CD4-positive, alpha-beta T cell treated with Interleukin-17A for 1 hour (primary cell): ENCODE measurements at regions not wholly inside any gene's neighbourhood (a gene's known extent, or its start where the extent isn't known, plus 50 kb on each side); places are given as distances from the start of the nearest gene placed in this dataset.
"Not testable (repeated sequence)": the region's sequence is repeated elsewhere in the genome, so short reads cannot be mapped to it uniquely, and the experiment has no call there.

Experiments
- DNase-seq: peaks from one replicate; pipeline ENCODE4 v3.0.0-alpha.2; 2020

DNA sequence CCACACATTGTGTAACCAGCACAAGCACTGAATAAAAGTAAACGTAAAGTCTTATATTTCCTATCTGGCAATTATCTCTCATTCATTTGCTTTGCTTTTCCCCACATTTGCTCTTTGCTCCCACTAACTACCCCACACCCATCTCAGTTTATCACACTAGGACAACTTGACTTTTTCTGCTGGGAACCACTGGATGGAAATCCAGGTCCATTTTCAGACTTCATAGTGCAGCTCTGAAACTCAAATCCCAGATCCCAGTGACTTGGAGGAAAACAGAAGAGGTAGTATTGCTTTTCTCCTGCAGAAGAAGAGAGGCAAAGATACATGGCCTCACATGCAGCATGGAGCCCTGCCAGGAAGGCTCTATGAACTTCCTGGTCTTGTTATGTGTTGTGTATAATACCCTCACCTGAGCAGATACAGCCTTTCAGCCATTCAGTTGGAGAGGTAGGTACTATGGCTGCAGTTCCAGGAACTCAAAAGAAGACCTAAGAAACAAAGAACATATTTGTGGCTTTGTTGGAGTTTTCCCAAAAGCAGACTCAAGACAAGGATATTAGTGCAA lies 90.0 kb upstream of the NIPBL start:
- no peak for DNase-seq

DNA sequence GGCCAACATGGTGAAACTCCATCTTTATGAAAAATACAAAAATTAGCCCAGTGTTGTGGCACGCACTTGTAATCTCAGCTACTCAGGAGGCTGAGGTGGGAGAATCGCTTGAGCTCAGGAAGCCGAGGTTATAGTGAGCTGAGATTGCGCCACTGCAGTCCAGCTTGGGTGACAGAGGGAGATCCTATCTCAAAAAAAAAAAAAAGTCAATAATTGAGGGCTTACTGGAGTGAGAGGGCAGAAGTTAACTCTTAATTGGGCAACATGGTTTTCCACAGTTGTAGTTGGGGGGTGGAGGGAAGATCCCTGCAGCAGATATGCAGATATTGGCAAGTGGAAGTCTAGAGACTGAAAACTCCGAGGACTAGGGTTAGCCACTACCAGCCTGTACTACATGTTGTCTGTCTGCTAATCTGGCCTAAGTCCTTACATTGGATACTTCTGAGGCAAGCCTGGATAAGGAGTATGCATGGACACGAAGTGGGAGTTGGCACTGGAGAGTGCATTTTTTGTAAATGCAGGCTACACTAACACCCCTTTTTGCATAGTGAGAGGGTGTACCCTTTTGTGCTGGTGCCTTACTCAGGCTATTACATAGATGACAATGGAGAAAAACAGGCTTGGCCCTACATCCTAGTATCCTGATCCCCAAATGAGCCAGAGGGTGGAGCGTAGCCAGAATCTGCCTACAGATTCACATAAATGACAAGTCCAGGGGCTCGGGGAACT lies 89.0 kb upstream of the NIPBL start:
- DNase-seq, result no peak

DNA sequence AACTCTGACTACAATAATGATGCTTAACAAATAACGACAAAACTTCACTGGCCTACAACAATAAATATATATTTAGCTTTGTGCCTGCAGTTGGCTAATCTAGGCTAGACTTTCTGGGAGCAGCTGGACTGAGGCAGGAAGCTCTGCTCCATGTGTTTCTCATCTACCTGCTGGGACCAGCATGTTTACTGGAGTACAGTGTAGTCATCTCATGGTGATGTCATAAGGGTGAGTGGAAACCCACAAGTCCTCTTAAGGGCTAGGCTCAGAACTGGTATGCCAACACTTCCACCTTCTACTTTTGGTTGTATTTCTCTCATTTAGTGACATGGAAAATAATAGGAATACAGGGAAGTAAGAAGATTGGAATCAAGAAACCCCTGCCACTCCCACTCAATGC lies 85.7 kb upstream of the NIPBL start:
- DNase-seq, result no peak

DNA sequence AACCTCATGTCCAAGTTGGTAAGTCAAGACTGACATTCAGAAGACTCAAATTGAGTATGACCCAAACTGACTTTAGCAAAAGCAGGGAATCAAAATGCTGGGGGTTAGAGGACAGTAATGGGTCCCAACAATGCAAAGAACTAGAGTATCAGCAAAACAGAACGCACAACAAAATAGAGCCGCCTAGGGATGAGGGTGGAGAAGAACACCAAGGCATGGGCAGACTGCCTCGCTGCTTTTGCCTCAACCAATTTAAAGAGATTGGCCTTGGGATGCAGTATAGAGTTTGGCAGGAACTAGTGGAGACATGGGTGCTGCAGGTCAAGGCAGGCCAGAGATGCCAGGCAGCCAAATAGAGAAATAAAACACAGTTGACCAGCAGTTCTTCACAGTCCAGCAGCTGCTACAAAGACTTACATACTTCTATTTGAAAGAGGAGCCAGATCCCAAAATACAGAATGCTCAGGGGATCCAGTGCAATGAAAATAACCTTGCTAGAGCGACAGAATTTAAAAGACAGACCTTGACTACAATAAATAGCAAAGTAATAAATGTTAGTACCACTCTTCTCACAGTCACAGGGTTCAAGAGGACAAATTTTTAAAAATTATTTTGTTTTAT lies 83.9 kb upstream of the NIPBL start:
- DNase-seq, result no peak

DNA sequence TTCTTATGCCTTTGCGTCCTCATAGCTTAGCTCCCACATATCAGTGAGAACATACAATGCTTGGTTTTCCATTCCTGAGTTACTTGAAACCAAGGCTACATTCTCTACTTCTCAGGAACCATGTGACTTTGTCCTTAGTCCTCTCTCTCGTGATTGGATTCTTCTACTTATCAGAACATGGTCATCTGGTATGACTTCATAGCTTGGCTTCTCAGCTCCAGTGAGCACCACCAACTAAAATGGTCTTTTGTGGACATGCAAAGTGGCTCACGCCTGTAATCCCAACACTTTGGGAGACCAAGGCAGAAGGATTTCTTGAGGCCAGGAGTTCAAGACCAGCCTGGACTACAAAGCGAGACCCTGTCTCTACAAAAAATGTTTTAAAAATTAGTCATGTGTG lies 81.2 kb upstream of the NIPBL start:
- no peak for DNase-seq

DNA sequence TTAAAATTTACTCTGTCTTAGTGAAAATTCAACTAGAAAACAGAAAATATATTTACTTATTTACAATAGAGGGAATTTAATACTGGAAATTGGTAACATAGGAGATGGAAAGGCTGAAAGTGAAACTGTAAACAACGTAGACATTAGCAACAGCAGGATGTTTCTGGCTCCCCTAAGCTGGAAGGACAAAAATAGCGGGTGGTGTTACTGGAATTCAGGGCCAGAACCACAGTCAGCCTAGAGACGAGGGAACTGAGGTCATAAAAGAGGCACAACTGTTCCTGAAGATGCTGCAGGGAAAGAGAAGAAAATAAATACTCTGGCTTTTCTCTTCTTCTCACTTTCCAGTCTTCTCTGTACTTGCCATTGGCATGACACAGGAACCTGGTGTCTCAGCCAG lies 80.4 kb upstream of the NIPBL start:
- DNase-seq, result no peak

DNA sequence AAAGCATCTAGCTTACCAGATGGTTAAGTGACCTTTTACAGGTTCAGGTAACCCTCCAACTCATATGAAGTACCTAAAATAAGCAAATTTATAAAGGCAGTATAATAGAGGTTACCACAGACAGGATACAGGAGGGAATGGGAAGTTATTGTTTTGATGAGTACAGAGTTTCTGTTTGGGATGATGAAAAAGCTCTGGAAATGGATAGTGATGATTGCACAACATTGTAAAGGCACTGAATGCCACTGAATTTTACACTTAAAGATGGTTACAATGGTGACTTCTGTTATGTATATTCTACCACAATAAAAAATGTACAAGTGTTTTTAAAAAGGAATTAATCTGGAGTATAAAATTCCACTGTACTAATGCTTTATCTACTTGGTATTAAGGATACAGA lies 75.0 kb upstream of the NIPBL start:
- DNase-seq, result no peak

DNA sequence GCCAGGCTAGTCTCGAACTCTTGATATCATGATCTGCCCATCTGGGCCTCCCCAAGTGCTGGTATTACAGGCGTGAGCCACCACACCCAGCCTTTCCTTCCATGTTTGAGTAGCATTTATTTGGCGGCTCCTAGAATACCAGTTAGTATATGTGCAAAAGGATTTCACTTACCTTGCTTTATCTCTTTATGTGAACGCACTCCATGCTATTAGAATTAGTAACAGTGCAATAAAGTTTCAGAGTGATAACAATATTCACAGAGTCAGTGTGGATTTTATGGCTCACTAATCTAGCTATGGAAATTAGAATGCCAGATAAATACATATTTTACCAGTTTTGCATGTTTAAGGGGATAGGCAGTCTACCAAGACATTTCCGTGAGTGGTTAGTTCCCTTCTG lies 74.4 kb upstream of the NIPBL start:
- no peak for DNase-seq

DNA sequence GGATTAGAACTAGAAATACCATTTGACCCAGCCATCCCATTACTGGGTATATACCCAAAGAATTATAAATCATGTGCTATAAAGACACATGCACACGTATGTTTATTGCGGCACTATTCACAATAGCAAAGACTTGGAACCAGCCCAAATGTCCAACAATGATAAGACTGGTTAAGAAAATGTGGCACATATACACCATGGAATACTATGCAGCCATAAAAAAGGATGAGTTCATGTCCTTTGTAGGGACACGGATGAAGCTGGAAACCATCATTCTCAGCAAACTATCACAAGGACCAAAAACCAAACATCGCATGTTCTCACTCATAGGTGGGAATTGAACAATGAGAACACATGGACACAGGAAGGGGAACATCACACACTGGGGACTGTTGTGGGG lies 63.3 kb upstream of the NIPBL start:
- DNase-seq, result not testable (repeated sequence)

DNA sequence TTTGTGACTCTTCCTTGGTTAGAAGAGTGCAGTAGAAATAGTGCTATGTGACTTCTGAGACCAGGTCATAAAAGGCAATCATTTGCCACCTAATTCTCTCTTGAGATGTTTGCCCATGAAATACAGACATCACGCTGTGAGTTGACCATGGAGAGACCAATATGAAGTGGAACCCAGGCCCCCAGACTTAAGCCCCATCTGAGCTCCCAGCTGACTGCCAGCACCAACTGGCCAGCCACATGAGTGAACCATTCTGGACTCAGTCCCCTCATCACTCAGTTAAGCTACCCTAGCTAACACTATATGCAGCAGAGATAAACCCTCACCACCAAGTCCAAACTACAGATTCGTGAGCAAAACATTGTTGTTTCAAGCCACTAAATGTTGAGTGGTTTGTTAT lies 60.7 kb upstream of the NIPBL start:
- no peak for DNase-seq

DNA sequence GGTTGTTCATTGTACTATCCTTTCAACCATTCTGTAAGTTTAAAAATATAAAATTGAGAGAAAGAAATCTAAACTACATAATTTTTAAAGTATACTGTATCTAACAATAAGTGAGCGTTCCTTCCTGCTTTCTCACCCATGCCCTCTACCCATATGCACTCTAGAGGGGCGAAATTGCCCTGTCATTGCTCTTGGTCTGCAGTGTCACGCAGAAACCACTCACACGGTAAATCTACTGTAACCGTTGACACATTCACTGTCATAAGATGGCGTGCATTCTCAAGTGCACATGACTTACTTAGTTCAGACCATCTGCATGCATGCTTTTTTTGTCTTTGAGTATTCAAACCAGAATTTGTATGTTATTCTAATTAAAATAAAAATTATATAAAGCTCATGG lies 55.7 kb upstream of the NIPBL start:
- no peak for DNase-seq

DNA sequence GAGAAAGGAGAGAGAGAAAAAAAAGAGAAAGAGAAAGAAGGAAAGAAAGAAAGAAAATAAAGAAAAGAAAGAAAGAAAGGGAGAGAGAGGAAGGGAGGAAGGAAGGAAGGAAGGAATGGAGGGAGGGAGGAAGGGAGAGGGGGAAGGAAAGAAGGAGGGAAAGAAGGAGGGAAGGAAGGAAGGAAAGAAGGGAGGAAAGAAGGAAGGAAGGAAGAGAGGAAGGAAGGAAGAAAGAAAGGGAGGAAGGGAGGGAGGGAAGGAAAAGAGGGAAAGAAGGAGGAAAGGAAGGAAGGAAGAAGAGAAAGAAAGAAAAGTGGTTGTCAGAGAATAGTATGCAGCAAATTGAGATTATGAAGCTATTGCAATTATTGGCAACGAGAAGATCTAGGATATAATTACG lies 49.9 kb upstream of the NIPBL start:
- DNase-seq, result no peak
